Brain pericyte (primary cell): ENCODE measurements at regions not wholly inside any gene's neighbourhood (a gene's known extent, or its start where the extent isn't known, plus 50 kb on each side); places are given as distances from the start of the nearest gene placed in this dataset.

Experiments used
- DNase-seq: peaks from one replicate; pipeline ENCODE4 v3.0.0-alpha.2; 2012; ENCODE audit warnings: low read depth, low spot score

GRCh38 chr1:208584167-208584755 lies 340.1 kb upstream of the PLXNA2 start:
- no peak for DNase-seq

DNA sequence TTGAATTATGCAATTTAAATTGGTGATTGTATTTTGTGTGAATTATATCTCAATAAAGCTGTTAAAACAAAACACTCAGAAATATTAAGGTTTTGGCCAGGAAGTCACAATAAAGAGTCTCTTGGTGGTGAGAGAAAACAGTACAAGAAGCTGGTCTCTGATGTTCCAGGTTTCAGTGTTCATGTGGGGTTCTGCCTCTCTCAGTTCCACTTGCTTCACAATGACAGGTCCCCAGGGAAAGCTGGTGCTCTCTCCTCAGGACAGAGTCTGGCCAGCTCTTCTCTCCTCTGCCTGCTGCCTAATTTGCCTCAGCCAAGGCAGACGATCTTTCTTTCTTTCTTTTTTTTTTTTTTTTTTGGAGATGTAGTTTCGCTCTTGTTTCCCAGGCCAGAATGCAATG lies 342.9 kb upstream of the PLXNA2 start:
- DNase-seq, result no peak

- DNase-seq, result no peak
These were observed 349.3 kb upstream of the PLXNA2 start for GRCh38 chr1:208593306-208594006.

- DNase-seq, result no peak
These were observed 351.1 kb upstream of the PLXNA2 start for GRCh38 chr1:208595236-208595635.

DNA sequence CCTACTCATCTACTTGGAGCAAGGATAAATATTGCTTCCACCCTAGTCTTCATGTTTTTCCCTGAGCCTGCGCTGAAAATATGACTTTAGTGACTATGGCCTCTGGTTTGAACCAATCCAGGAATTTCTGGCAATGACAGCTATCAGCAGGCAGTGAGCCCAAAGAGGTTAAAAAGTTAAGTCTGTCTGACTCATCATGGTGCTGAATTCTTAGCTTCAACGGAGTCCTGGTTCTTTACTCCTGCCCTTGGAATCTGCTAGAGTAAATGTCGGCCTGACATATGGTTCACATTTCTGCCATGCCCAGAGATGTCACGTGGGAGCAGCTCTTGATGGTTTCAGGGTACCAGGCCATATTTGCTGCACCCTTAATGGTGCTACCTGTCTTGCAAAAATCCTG lies 351.6 kb upstream of the PLXNA2 start:
- no peak for DNase-seq

- no peak for DNase-seq
These were observed 353.4 kb upstream of the PLXNA2 start for GRCh38 chr1:208597571-208597970.

DNA sequence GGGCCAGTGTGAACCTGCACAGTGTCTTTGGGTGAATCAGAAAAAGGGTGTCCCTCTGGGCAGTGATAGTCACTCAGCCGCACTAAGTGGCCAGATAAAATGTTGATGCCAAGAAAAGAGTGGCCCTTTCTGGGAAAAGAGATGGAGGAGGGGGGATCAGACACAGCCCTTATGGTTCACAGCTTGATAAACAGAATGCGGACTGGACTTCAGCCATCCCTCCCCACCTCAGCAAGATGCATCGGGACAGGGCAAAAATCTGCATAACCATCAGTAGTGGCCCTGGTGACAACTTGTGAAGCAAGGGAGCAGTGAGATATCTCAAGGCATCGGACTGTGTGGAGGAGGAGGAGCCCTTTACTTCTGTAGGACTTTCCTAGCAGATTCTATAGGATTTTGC lies 353.8 kb upstream of the PLXNA2 start:
- DNase-seq, result no peak

DNA sequence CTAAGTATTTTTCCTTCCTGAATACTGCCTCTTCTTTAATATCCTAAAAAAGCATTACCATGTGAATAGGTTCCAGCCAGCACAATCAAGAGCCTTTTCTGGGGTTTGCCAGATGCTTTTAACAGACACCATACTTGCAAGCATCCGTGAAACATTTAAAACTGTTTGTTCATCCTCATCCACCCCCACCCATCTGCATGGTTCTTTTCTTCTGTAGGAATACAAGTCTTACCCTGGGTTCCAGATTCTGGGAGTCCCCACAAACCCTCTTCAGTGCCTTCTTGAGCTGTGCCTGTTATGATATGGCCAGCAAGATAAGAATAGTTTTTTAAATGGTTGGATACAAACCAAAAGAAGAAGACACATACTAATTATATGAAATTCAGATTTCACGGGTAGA lies 354.9 kb upstream of the PLXNA2 start:
- no peak for DNase-seq

DNA sequence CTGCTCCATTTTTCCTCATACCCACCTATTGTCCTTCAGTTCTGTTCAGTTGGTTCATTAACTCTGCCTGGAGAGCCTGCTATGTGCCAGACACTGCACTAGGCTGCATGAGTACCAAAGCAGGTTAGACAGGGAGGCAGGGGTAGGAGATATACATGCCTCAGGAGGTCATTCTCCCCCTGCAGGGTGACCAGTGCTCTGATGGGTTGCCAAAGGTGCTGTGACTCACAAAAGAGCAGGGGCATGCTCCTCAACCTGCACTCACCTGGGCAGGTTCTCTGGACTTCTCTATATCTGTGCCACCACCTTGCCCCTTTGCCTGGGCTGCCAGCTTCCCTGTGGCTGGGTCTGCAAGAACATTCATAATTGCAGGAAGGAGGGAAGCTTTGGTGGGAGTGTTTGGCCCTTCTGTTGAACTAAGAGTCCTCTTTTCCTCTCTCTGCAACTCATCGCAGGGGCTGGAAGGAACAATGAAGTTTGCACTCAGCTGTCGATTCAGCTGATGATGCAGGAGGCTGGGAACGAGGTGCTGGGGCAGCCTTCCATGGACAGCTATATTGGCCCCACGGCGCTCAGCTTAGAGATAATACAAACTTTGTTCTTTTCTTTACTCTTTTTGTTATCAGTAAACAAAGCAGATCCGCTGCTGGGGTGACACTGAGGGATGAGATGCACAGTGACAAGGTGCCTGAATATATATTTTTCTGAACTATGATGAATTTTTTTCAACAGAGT lies 356.4 kb upstream of the PLXNA2 start:
- DNase-seq, result no peak

DNA sequence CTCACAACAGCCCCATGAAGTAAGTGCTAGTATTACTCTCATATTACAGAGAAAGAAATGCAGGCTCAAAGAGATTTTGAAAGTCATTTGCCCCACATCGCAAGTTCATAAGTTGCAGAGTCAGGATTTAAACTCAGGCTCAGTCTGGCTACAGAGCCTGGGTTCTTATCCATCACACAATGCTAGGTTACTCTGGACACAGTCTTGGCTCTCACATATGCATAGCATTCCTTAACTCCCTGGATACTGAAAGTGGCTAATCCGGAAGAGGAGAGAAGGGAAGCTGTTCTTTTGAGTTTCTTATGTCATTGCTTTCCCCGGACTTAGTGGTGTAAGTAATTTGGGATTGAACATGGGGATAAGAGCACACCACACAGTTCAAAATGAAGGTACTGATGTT lies 357.4 kb upstream of the PLXNA2 start:
- no peak for DNase-seq

- no peak for DNase-seq
These were observed 359.5 kb upstream of the PLXNA2 start for GRCh38 chr1:208603721-208604120.

DNA sequence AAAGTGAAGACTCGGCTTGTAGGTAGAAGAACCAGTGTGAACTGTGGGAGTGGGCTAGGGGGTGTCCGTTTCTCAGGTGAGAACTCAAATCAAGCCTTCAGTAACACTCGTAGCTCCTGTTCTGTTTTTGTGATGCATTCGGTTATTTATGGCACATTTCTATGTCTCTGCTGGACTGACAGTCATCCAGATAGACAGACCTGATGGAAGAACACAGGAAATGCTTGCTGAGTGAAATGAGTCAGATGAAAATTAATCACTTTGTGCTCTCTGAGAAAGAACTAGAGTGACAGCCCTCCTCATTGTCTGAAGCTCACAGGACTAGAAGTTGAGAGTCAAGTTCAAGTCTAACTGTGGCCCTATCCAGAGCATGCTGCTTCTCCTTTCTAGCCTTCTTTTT lies 360.1 kb upstream of the PLXNA2 start:
- DNase-seq, result no peak

GRCh38 chr1:208606959-208607358 lies 362.8 kb upstream of the PLXNA2 start:
- no peak for DNase-seq

GRCh38 chr1:208607616-208608015 lies 363.4 kb upstream of the PLXNA2 start:
- DNase-seq, result no peak

DNA sequence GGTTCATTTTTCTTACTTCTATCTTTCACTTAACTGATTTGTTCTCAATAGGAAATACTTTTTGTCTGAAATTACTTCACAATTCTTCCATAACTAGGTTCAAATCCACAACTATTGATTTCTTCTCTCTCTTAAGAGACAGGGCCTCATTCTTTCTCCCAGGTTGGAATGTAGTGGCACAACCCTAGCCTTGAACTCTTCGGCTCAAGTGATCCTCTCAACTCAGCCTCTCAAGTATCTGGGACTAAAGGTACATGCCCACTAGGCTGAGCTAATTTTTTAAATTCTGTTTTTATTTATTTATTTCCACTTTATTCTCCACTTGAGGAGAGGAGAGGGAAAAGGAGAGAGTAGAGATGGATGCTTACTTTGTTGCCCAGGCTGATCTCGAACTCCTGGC lies 370.4 kb upstream of the PLXNA2 start:
- no peak for DNase-seq

GRCh38 chr1:208615371-208615770 lies 371.2 kb upstream of the PLXNA2 start:
- no peak for DNase-seq

DNA sequence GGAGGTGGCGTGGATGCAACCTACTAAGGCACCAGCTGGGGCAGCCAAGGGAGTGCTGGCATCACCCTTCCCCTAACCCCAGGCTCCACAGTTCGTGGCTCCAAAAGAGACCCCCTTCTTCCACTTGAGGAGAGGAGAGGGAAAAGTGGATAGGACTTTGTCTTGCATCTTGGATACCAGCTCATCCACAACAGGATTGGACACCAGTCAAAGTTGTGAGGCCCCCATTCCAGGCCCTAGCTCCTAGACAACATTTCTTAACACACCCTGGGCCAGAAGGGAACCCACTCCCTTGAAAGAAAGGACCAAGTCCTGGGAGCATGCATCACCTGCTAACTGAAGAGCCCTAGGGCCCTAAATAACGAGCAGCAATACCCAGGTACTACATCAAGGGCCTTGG lies 372.6 kb upstream of the PLXNA2 start:
- no peak for DNase-seq

GRCh38 chr1:208628022-208628914 lies 384.1 kb upstream of the PLXNA2 start:
- DNase-seq, result no peak

DNA sequence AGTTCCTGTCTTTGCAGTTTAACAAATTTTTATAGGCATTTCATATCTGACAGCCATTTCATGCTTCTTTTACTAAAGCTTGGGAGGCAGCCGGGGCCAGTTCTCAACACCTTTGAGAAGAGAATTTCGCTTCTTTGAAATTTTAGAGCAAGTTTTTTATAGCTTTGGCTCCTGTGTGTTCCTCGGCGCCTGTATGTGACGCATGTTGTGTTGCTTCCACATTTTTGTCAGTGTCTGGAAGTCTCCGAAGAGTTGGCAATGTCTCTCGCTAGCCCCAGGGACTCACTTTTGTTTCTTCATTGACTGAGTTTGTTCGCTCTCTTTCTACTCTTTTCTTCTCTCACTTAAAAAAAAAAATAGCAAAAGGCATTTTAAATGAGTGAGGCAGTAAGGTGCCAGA lies 386.9 kb upstream of the PLXNA2 start:
- no peak for DNase-seq

DNA sequence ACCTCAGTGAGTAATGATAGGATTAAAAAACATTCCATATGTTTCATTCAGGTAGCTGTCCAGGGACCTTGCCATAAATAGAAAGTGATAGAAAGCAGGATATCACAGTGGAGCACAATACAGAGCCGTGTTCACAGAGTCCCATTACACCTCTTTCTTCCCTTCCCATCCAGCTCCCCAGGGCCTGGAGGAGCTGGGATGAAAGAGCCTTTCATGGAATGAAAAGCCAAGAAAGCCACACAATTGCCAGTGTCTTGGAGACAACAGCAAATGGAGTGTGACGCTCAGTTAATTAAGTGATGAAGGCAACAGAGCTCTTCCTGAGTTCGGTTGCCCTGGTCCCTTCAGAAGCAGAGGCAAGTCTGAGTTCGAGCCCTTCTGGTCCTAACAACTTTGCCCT lies 387.3 kb upstream of the PLXNA2 start:
- DNase-seq, result no peak

GRCh38 chr1:208634346-208635140 lies 390.4 kb upstream of the PLXNA2 start:
- no peak for DNase-seq
